Neuronal stem cell (in vitro differentiated cells): ENCODE measurements at regions not wholly inside any gene's neighbourhood (a gene's known extent, or its start where the extent isn't known, plus 50 kb on each side); places are given as distances from the start of the nearest gene placed in this dataset.
"Not testable (repeated sequence)": the region's sequence is repeated elsewhere in the genome, so short reads cannot be mapped to it uniquely, and the experiment has no call there.

Source experiments
- DNase-seq: peaks from one replicate; pipeline ENCODE4 v3.0.0-alpha.2; 2013; ENCODE audit warnings: low spot score
- H2AFZ ChIP-seq: one replicate; pipeline ENCODE4 v1.6.1; 2013; ENCODE audit warnings: mild to moderate bottlenecking, low read length, inconsistent platforms
- H2AK5ac ChIP-seq: 2 replicates; pipeline ENCODE4 v1.6.1; 2013; ENCODE audit warnings: low read depth, mild to moderate bottlenecking, inconsistent platforms, low read length, moderate library complexity, mixed read lengths
- H2BK120ac ChIP-seq: 2 replicates; pipeline ENCODE4 v1.6.1; 2013; ENCODE audit warnings: low read depth, mild to moderate bottlenecking, inconsistent platforms, low read length, moderate library complexity, mixed read lengths
- H2BK12ac ChIP-seq: one replicate; pipeline ENCODE4 v1.6.1; 2013; ENCODE audit warnings: low read length, inconsistent platforms
- H2BK15ac ChIP-seq: 2 replicates; pipeline ENCODE4 v1.6.1; 2013; ENCODE audit warnings: mild to moderate bottlenecking, low read length, inconsistent platforms, mixed read lengths
- H2BK5ac ChIP-seq: one replicate; pipeline ENCODE4 v1.6.1; 2013; ENCODE audit warnings: inconsistent platforms, mild to moderate bottlenecking, low read length, moderate library complexity
- H3K14ac ChIP-seq: one replicate; pipeline ENCODE4 v1.6.1; 2013; ENCODE audit warnings: low read length, inconsistent platforms
- H3K18ac ChIP-seq: 2 replicates; pipeline ENCODE4 v1.6.1; 2013; ENCODE audit warnings: low read length, inconsistent platforms
- H3K23ac ChIP-seq: 2 replicates; pipeline ENCODE4 v1.6.1; 2013; ENCODE audit warnings: low read depth, mild to moderate bottlenecking, mixed read lengths, low read length, inconsistent platforms; ENCODE audit not compliant: poor library complexity
- H3K27ac ChIP-seq: replicated peaks from 3 replicates; pipeline ENCODE4 v1.5.1; 2013; ENCODE audit warnings: low read length, inconsistent platforms
- H3K27me3 ChIP-seq, 3 experiments: 2 replicates each; pipeline ENCODE4 v1.6.1; 2013; ENCODE audit warnings: low read length in 3 of 3, mild to moderate bottlenecking in 2 of 3, inconsistent platforms in 1 of 3, low read depth in 1 of 3, mixed read lengths in 1 of 3, moderate library complexity in 1 of 3; ENCODE audit not compliant: control insufficient read depth in 3 of 3, insufficient read depth in 3 of 3
- H3K36me3 ChIP-seq, 2 donors: replicated peaks in 1 of 2; 2 replicates each; pipeline ENCODE4 v1.6.1; 2013; ENCODE audit warnings: low read length in 2 of 2; ENCODE audit not compliant: control insufficient read depth in 2 of 2, insufficient read depth in 2 of 2
- H3K4ac ChIP-seq: 2 replicates; pipeline ENCODE4 v1.6.1; 2013; ENCODE audit warnings: inconsistent platforms, mild to moderate bottlenecking, low read length, moderate library complexity
- H3K4me1 ChIP-seq, 2 donors: 1 replicate in 1 of 2; 2 replicates in 1 of 2; pipeline ENCODE4 v1.6.1; 2013; ENCODE audit warnings: low read length in 2 of 2, low read depth in 1 of 2; ENCODE audit not compliant: control insufficient read depth in 2 of 2, insufficient read depth in 1 of 2
- H3K4me2 ChIP-seq: one replicate; pipeline ENCODE4 v1.6.1; 2013; ENCODE audit warnings: mild to moderate bottlenecking, low read length, inconsistent platforms; ENCODE audit not compliant: insufficient read depth, poor library complexity, severe bottlenecking
- H3K4me3 ChIP-seq, 2 donors: 2 replicates each; pipeline ENCODE4 v1.5.1; 2013; ENCODE audit warnings: low read length in 2 of 2, mild to moderate bottlenecking in 2 of 2, inconsistent platforms in 1 of 2, moderate library complexity in 1 of 2
- H3K79me1 ChIP-seq: one replicate; pipeline ENCODE4 v1.6.1; 2013; ENCODE audit warnings: low read depth, mild to moderate bottlenecking, inconsistent platforms, low read length, moderate library complexity
- H3K9ac ChIP-seq: one replicate; pipeline ENCODE4 v1.6.1; 2013; ENCODE audit warnings: mild to moderate bottlenecking, low read depth, low read length, inconsistent platforms; ENCODE audit not compliant: poor library complexity
- H3K9me3 ChIP-seq, 2 donors: replicated peaks in 1 of 2; 2 replicates each; pipeline versions ENCODE3 to v1.6.1; 2013; ENCODE audit warnings: low read length in 2 of 2, mild to moderate bottlenecking in 2 of 2, inconsistent platforms in 1 of 2, low read depth in 1 of 2, mixed read lengths in 1 of 2, moderate library complexity in 1 of 2; ENCODE audit not compliant: control insufficient read depth in 2 of 2, insufficient read depth in 1 of 2
- H4K8ac ChIP-seq: one replicate; pipeline ENCODE4 v1.6.1; 2013; ENCODE audit warnings: low read depth, mild to moderate bottlenecking, inconsistent platforms, low read length, moderate library complexity
- H4K91ac ChIP-seq: one replicate; pipeline ENCODE4 v1.6.1; 2013; ENCODE audit warnings: low read length, low read depth, mild to moderate bottlenecking, inconsistent platforms; ENCODE audit not compliant: poor library complexity
- WGBS, 2 donors: extraction: QIAGEN DNeasy Blood & Tissue Kit; methylation state at CpG; one replicate each; pipeline ENCODE4 v1.1.7; 2013; ENCODE audit warnings: missing lambda C conversion rate in 2 of 2, mixed read lengths in 1 of 2; ENCODE audit not compliant: insufficient read length in 2 of 2, insufficient replicate concordance in 1 of 2; ENCODE audit errors: extremely low coverage in 2 of 2; 5-methylcytosine and 5-hydroxymethylcytosine counted together

DNA sequence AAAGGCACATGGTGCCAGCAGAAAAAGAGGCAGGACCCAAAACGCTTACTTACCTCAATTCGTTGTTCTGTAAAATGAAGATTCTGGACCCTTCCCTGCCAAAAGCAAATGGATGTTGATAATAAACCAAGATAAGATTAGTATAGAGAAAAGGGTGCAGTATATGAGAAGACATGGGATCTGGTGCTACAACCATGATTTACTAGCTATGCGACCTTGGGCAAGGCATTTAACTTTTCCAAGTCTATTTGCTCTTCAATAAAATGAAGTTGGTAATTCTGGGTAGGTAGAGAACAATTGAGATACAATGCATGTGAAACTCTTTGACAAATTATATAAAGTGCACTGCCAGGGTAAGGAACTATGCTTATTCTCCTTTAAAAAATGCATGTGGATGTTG is 185.0 kb upstream of the IRF2BP2 start:
- not testable (repeated sequence) for H2AK5ac ChIP-seq, H3K4ac ChIP-seq, H3K4me1 ChIP-seq, H3K27ac ChIP-seq, H3K4me3 ChIP-seq, H3K23ac ChIP-seq, H3K27me3 ChIP-seq, H3K36me3 ChIP-seq, DNase-seq, H2AFZ ChIP-seq, H3K79me1 ChIP-seq, H2BK12ac ChIP-seq, H2BK5ac ChIP-seq, H2BK15ac ChIP-seq, H4K91ac ChIP-seq, H3K9ac ChIP-seq, H3K14ac ChIP-seq, H4K8ac ChIP-seq, H3K9me3 ChIP-seq, H3K4me2 ChIP-seq, H3K18ac ChIP-seq, H2BK120ac ChIP-seq
- WGBS, 2 donors: no CpG with 5 or more reads among the region's 3 CpGs

DNA sequence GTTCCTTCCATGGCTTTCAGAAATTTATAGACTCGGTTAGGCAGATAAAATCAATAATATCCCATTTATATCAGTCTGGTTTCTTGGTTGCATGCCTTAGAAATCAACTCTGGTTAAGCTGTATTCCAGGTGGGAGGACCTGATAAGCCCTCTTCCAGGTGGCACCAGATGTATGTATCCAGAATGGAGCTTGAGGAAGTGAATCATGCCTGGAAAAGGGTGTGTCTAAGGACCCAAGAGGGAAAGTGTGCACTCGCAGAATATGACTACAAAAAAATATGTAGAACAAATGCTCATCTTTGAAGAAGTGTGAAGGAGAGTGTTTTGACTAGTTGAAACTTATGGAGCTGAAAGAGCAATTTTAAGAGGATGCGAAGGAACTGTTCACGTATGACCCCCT is 184.5 kb upstream of the IRF2BP2 start:
- H3K27ac ChIP-seq, H2BK15ac ChIP-seq, H2BK5ac ChIP-seq, H3K9ac ChIP-seq, H3K79me1 ChIP-seq, H2BK120ac ChIP-seq, H3K4me1 ChIP-seq, H4K8ac ChIP-seq, H3K4me3 ChIP-seq, H3K4me2 ChIP-seq, H4K91ac ChIP-seq, H3K27me3 ChIP-seq, H3K9me3 ChIP-seq, H2AFZ ChIP-seq, DNase-seq, H3K14ac ChIP-seq, H3K23ac ChIP-seq, H2AK5ac ChIP-seq, H2BK12ac ChIP-seq, H3K4ac ChIP-seq, H3K36me3 ChIP-seq, H3K18ac ChIP-seq: not testable (repeated sequence)
- WGBS, 2 donors: no CpG with 5 or more reads among the region's 4 CpGs

DNA sequence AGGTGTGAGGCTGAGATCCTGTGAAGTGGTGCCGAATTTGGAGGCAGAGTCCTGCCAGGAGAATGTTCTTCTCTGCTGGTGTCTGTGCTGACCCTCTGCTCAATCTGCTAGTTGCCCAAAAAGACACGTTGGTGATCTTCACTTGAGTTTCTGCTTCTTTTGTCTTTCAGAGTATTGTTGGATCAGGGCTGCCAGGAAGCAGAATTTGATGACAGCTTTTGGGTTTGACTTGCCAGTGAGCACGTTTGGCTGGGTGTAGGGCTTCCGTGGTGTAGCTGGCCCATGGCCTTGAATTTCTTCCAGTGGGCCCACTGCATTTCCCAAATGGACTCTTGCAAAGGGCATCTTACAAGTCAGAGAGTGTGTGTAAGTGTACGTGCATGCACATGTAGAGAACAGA is 183.9 kb upstream of the IRF2BP2 start:
- H3K23ac ChIP-seq, H2BK5ac ChIP-seq: not testable (repeated sequence)
- no CpG with 5 or more reads among the region's 5 CpGs for WGBS, 2 donors

DNA sequence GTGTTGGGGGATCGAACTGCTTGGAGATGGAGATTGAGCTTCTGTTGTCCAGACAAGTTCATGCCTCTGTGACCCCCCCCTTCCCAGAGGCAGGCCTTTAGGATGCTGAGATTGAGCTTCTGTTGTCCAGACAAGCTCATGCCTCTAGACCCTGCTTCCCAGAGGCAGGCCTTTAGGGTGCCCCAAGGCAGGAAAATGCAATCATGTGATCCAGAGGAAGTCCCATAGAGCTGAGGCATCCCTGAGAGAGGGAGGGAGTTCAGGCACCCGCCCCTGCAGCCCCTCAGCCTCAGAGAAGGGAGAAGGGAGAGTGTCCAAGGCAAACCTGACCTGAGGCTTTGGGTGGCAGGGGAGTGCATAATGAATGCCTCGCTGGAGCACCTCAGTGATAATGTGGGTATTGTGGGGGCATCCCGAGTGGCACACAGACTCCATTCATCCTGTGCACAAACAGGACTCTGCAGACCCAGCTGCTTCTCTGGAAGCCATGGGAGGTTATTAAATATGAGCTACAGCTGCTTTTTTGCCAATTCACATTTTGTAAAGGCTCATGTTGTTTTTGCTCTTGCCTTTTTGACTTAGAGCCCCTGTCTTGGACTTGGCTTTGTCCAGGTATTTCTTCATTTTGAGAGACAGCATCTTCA is 182.4 kb upstream of the IRF2BP2 start:
- H2BK120ac ChIP-seq, H4K91ac ChIP-seq, H2BK5ac ChIP-seq, H3K18ac ChIP-seq, H3K14ac ChIP-seq, H2BK12ac ChIP-seq, H3K4me3 ChIP-seq, H3K79me1 ChIP-seq, H3K4me1 ChIP-seq, H3K27ac ChIP-seq, H3K9ac ChIP-seq, H3K27me3 ChIP-seq, H2AFZ ChIP-seq, H3K4ac ChIP-seq, H4K8ac ChIP-seq, H3K36me3 ChIP-seq, DNase-seq, H3K23ac ChIP-seq, H2AK5ac ChIP-seq, H2BK15ac ChIP-seq, H3K9me3 ChIP-seq, H3K4me2 ChIP-seq: not testable (repeated sequence)
- WGBS, 2 donors: no CpG with 5 or more reads among the region's 4 CpGs

More for the DNA sequence above, 183.9 kb upstream of the IRF2BP2 start:
- not testable (repeated sequence) for H4K8ac ChIP-seq, H3K4me3 ChIP-seq, DNase-seq, H3K9ac ChIP-seq, H2AFZ ChIP-seq, H3K14ac ChIP-seq, H3K9me3 ChIP-seq, H3K18ac ChIP-seq, H3K4me2 ChIP-seq, H3K27me3 ChIP-seq, H3K36me3 ChIP-seq, H3K4me1 ChIP-seq, H2BK15ac ChIP-seq, H3K4ac ChIP-seq, H4K91ac ChIP-seq, H3K27ac ChIP-seq, H2AK5ac ChIP-seq, H2BK12ac ChIP-seq, H2BK120ac ChIP-seq, H3K79me1 ChIP-seq
